ENCODE measurements at regions not wholly inside any gene's neighbourhood (a gene's known extent, or its start where the extent isn't known, plus 50 kb on each side); places are given as distances from the start of the nearest gene placed in this dataset.

DNA sequence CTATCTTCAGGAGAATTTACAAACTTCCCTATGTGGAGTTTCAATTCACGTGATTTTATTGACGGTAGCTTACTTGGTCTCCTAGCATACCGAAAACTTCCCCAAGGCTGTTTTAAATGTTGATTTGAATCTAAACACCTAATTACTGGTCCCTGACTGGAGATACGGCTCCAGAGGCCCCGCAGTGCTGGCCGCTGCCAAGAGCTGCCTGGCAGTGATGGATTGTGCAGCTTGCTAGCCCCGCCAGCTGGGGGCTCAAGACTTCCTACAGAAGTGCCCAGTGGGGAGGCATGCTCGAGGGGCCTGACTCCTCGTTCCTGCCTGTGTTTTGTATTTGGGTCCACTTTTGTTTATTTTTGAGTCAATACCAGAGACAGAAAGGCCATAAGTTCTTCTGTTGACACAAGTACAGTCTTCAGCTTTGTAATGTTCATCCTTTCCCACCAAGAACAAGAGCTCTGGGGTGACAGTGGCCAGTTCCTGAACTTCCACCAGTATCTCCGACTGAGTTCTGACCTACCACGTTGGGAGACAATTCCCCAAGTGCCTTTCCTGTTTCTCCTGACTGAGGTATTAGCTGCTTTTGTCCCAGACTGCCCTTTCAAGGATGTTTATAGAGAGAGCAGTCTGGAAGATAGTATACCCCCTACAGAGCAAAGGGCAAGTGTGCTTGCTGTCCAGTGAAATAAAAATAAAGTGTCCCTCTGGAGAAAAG is 80.7 kb upstream of the CXCL12 start:
- TF ChIP-seq, protein P1, sequence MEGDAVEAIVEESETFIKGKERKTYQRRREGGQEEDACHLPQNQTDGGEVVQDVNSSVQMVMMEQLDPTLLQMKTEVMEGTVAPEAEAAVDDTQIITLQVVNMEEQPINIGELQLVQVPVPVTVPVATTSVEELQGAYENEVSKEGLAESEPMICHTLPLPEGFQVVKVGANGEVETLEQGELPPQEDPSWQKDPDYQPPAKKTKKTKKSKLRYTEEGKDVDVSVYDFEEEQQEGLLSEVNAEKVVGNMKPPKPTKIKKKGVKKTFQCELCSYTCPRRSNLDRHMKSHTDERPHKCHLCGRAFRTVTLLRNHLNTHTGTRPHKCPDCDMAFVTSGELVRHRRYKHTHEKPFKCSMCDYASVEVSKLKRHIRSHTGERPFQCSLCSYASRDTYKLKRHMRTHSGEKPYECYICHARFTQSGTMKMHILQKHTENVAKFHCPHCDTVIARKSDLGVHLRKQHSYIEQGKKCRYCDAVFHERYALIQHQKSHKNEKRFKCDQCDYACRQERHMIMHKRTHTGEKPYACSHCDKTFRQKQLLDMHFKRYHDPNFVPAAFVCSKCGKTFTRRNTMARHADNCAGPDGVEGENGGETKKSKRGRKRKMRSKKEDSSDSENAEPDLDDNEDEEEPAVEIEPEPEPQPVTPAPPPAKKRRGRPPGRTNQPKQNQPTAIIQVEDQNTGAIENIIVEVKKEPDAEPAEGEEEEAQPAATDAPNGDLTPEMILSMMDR (conservative IDR thresholded peaks at IDR 0.05; ENCODE audit: control insufficient read depth, insufficient read depth, low read depth, low read length), result no peak
- no peak overlapping the region for H3K4me3 ChIP-seq (ENCODE audit: control insufficient read depth, low read depth, low read length)
- DNase-seq (ENCODE audit: low read depth), result no peak

DNA sequence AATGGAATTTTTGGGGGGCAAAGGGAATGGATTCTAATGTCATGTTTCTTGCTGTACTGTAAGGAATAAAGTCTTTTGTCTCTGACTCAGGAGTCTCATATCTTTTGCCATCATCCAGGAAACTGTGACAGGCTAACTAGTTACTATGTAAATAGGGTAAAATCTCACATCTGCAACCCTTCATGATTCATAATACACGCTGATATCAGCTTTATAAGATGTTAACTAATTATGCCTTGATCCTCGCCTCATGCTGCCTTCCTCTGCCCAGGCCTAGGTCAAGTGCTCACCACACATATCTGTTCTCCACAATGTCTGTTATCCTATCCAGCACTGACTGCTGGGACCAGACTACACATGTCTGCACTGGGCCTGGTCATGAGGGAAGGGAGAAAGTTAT is 81.3 kb upstream of the CXCL12 start:
- DNase-seq (ENCODE audit: low read depth), result no peak
- H3K4me3 ChIP-seq (ENCODE audit: control insufficient read depth, low read depth, low read length), result no peak overlapping the region
- TF ChIP-seq, protein P1 (conservative IDR thresholded peaks at IDR 0.05; ENCODE audit: control insufficient read depth, insufficient read depth, low read depth, low read length), result no peak

DNA sequence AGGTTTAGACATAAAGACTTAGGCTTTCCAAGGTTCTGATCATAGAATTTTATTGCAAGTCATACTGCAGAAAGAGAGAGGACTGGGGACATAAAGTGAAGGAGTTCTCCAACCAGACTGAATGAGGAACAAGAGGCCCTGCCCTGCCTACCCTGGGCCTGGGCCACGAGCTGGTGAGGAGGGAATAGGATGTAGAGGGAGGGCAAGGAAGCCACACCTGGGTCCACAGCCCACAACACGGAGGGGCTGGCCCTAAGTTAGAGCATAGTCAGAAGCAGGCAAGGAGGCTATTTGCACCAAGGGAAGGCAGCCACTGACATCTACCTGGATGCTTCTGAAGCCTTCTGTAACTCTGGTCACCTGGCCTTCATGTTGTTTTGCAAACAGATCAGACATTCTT is 82.2 kb upstream of the CXCL12 start:
- no peak overlapping the region for H3K4me3 ChIP-seq (ENCODE audit: control insufficient read depth, low read depth, low read length)
- TF ChIP-seq, protein P1 (conservative IDR thresholded peaks at IDR 0.05; ENCODE audit: control insufficient read depth, insufficient read depth, low read depth, low read length), result no peak
- no peak for DNase-seq (ENCODE audit: low read depth)

DNA sequence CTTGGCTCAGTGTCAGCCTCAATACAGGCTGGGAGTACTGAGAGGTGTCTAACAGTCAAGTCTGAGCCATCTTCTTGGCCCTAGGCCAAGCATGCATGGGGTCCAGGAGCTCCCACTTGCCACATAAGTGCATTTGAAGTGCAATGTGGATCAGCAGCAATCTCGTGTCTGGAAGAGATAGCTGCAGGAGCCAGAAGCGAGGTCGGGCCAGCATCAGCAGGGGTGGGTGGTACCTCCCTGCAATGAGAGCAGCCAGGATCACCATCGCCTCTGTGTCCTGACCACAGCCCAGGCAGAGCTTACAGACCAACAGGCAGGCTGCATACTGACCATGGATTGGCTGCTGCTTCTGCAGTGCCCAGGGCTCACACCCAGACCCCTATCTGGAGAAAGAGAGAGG is 83.0 kb upstream of the CXCL12 start:
- TF ChIP-seq, protein P1 (conservative IDR thresholded peaks at IDR 0.05; ENCODE audit: control insufficient read depth, insufficient read depth, low read depth, low read length), result no peak
- H3K4me3 ChIP-seq (ENCODE audit: control insufficient read depth, low read depth, low read length), result no peak overlapping the region

DNA sequence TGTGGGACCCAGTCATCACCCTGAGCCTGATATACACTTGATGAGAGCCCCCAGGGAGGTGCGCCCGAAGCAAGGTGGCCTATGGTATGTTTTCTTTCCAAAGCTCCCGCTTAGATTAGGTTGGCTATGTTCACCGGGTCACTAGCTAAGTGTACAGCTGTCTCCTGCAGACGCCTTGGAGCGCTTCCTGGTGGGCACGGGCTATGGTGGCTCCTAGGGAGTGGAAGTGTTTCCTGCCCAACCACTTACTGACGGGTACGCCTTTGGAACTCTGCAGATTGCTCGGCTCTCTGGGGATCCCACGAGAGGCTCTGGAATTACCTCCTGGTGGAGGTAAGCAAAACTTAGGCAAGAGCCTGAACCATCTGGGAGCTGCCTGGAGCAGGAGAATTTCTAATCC is 83.6 kb upstream of the CXCL12 start:
- H3K4me3 ChIP-seq (ENCODE audit: control insufficient read depth, low read depth, low read length), result no peak overlapping the region
- TF ChIP-seq, protein P1 (conservative IDR thresholded peaks at IDR 0.05; ENCODE audit: control insufficient read depth, insufficient read depth, low read depth, low read length), result no peak
- no peak for DNase-seq (ENCODE audit: low read depth)

More for the DNA sequence above, 83.0 kb upstream of the CXCL12 start:
- DNase-seq (ENCODE audit: low read depth), result no peak

DNA sequence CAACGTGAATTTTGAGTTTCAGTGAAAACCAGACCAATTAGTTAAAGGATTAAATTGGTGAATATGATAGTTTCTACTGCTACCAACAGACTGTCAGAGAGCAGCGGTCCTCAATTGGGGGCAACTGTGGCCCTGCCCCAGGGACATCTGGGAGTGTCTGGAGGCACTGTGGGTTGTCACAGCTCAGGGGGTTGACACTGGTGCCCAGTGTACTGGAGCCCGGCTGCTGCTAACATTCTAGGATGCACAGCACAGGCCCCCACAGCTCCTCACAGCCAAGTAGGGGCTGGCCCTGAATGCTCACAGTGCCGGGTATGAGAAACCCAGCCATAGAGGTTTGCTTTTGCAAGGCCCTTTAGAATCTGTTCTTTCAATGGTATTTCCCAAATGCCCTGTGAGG is 84.1 kb upstream of the CXCL12 start:
- TF ChIP-seq, protein P1 (conservative IDR thresholded peaks at IDR 0.05; ENCODE audit: control insufficient read depth, insufficient read depth, low read depth, low read length), result no peak
- no peak for DNase-seq (ENCODE audit: low read depth)
- no peak overlapping the region for H3K4me3 ChIP-seq (ENCODE audit: control insufficient read depth, low read depth, low read length)
